Keratinocyte (primary cell): ENCODE measurements at regions not wholly inside any gene's neighbourhood (a gene's known extent, or its start where the extent isn't known, plus 50 kb on each side); places are given as distances from the start of the nearest gene placed in this dataset.

ENCODE experiments used
- CTCF ChIP-seq, 3 experiments: IDR thresholded peaks in 1 of 3; conservative IDR thresholded peaks in 1 of 3; optimal IDR thresholded peaks in 1 of 3; 2 replicates in 2 of 3; 3 replicates in 1 of 3; pipeline versions ENCODE3 to v1.5.1; 2011; ENCODE audit warnings: low read length in 3 of 3, mild to moderate bottlenecking in 3 of 3, moderate library complexity in 2 of 3, control low read depth in 1 of 3, inconsistent platforms in 1 of 3; ENCODE audit not compliant: insufficient read depth in 2 of 3; ENCODE audit errors: extremely low read depth in 1 of 3
- EZH2 ChIP-seq: IDR thresholded peaks from one replicate; pipeline ENCODE4 v1.6.1; 2012; ENCODE audit warnings: inconsistent platforms, mild to moderate bottlenecking, low read length, moderate library complexity

- TF ChIP-seq CTCF (optimal IDR thresholded peaks at IDR 0.05 in 1 of 3, IDR thresholded peaks at IDR 0.05 in 1 of 3, conservative IDR thresholded peaks at IDR 0.05 in 1 of 3; ENCODE audit: extremely low read depth in 1 of 3, insufficient read depth in 2 of 3, low read length in 3 of 3) (no peak), EZH2 (no peak)
These were observed 443.4 kb downstream of the ANXA1 start for GRCh38 chr9:73595036-73595545.
